ENCODE measurements at regions not wholly inside any gene's neighbourhood (a gene's known extent, or its start where the extent isn't known, plus 50 kb on each side); places are given as distances from the start of the nearest gene placed in this dataset.

DNA sequence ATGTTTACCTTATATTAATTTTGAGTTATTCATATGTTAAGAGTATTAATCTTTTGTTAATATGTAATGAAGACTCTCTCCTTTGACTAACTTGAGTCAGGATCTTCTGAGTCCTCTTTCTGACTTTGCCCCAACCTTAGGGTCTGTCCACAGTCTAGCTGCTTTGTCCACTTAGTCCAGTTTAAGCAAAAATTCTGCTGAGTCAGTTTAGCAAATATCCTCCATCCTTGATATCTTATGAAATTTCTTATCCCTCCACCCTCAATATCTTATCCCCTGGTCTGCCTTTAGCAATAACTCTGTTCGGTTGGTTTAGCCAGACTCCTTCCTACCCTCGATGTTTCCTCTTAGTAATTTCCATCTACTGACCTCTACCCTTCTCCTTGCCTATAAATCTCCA is 91.7 kb downstream of the DIPK2A start:
- TF ChIP-seq, protein P1, sequence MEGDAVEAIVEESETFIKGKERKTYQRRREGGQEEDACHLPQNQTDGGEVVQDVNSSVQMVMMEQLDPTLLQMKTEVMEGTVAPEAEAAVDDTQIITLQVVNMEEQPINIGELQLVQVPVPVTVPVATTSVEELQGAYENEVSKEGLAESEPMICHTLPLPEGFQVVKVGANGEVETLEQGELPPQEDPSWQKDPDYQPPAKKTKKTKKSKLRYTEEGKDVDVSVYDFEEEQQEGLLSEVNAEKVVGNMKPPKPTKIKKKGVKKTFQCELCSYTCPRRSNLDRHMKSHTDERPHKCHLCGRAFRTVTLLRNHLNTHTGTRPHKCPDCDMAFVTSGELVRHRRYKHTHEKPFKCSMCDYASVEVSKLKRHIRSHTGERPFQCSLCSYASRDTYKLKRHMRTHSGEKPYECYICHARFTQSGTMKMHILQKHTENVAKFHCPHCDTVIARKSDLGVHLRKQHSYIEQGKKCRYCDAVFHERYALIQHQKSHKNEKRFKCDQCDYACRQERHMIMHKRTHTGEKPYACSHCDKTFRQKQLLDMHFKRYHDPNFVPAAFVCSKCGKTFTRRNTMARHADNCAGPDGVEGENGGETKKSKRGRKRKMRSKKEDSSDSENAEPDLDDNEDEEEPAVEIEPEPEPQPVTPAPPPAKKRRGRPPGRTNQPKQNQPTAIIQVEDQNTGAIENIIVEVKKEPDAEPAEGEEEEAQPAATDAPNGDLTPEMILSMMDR (IDR thresholded peaks at IDR 0.05; ENCODE audit: low read depth, low read length, missing control alignments): no peak
- no peak for DNase-seq (ENCODE audit: extremely low read depth, low read depth)
- no peak overlapping the region for H3K4me3 ChIP-seq (replicated peaks; ENCODE audit: low read depth, low read length)

DNA sequence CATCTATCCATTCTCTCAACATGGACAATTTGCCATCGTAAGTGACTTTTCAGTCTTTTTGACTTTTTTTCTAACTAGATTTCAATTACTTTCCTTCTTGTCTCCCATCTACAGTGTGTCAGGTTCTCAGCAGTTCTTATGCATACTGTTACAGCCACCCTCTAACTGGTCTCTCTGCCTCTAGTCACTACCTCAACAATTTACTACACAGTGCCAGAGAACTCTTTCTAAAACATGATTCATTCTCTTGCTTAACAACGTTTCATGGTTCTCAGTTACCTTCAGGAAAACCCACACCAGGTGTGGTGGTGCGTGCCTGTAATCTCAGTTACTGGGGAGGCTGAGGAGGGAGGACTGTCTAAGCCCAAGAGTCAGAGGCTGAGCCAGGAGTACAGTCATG is 95.4 kb downstream of the DIPK2A start:
- no peak overlapping the region for H3K4me3 ChIP-seq (replicated peaks; ENCODE audit: low read depth, low read length)
- DNase-seq (ENCODE audit: extremely low read depth, low read depth): no peak
- TF ChIP-seq, protein P1 (IDR thresholded peaks at IDR 0.05; ENCODE audit: low read depth, low read length, missing control alignments): no peak

DNA sequence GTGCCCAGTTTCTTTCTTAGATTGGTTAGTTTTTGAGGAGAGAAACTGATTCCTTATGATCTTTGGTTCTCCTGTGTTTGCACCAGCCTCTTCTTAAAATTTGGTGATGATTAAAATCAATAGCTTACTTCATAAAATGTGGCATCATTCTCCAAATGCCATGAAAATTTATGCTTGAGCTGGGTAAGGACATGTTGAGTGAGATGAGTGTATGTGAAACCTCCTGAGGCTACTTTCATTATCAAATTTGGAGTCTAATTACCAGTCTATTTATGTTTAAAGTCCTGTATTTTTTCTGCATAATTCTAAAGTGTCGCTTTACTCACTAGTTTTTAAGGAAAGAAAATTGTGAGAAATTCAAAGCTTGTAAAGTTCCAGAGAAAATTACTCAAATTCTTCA is 102.1 kb downstream of the DIPK2A start:
- DNase-seq (ENCODE audit: extremely low read depth, low read depth): no peak
- TF ChIP-seq, protein P1 (IDR thresholded peaks at IDR 0.05; ENCODE audit: low read depth, low read length, missing control alignments): no peak
- no peak overlapping the region for H3K4me3 ChIP-seq (replicated peaks; ENCODE audit: low read depth, low read length)

DNA sequence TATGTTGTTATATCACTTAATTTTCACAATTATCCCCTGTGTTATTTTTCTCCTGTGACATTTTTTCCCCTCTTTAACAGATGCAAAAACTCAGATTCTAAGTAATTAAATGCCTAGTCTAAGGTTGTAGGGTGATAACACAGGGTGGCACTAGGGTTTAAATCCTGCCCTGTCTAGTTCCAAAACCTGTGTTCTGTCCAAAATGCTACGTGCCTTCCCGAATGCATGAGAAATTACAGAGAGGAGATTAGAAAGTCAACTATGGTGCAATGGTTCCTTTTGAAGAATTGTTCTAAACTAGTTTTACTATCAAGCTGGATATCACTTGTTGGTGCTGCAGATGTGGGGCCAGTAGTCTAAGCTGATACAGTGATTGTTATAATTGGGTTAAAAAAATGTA is 108.0 kb downstream of the DIPK2A start:
- no peak overlapping the region for H3K4me3 ChIP-seq (replicated peaks; ENCODE audit: low read depth, low read length)
- TF ChIP-seq, protein P1 (IDR thresholded peaks at IDR 0.05; ENCODE audit: low read depth, low read length, missing control alignments): no peak
- DNase-seq (ENCODE audit: extremely low read depth, low read depth): no peak

DNA sequence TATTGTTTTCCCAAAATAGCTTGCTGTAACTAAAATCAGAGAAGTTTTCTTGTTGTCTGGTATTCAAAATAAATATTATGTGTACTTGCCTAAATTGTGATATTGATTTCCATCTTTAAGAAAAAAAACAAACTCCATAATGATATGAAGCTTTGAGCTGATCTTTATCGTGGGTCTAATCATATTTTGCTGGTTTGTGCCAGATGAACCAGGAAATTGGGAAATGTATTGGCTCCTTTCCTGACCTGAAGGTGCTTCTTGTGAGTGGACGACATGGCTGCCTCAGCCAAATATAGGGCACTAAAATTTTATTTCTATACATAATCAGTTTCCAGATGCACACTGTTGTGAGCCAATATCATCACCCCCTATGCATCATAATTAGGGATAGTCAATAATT is 113.3 kb downstream of the DIPK2A start:
- H3K4me3 ChIP-seq (replicated peaks; ENCODE audit: low read depth, low read length): no peak overlapping the region
- TF ChIP-seq, protein P1 (IDR thresholded peaks at IDR 0.05; ENCODE audit: low read depth, low read length, missing control alignments): no peak
- no peak for DNase-seq (ENCODE audit: extremely low read depth, low read depth)

DNA sequence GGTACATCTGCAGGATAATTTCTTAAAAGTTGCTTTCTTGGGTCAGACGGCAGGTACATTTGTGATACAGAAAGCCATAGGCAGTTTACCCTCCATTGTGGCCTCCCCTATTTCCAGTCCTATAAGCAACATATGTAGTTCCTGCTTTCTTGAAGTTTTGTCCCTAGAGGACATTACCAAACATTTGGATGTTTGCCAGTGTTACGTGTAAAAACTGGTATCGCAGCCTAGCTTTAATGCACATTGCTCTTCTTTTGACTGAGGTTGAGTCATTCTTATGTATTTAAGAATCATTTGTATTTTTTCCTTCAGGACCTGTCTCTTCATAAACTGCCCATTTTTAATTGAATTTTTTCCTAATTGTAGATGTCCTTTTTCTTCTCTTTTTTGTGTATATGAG is 114.3 kb downstream of the DIPK2A start:
- no peak overlapping the region for H3K4me3 ChIP-seq (replicated peaks; ENCODE audit: low read depth, low read length)
- no peak for DNase-seq (ENCODE audit: extremely low read depth, low read depth)
- TF ChIP-seq, protein P1 (IDR thresholded peaks at IDR 0.05; ENCODE audit: low read depth, low read length, missing control alignments): no peak

DNA sequence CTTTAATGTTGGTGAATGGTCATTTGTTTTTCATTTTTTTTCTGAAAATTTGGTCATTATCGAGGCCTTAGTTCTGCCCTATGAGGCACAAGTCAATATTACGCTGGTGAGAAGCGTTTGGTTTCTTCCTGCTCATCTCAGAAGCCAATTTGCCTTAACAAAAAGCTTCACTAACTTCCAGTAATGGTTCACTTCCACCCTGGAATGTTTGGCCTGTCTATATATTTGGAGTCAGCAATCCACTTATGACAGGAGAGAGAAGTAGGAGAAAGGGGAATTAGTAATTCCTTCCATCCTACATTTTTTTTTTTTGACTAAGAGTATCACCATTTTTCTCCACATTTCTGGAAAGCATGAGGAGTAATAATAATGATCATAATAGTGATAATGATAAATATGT is 124.4 kb downstream of the DIPK2A start:
- DNase-seq (ENCODE audit: extremely low read depth, low read depth): no peak
- TF ChIP-seq, protein P1 (IDR thresholded peaks at IDR 0.05; ENCODE audit: low read depth, low read length, missing control alignments): no peak
- no peak overlapping the region for H3K4me3 ChIP-seq (replicated peaks; ENCODE audit: low read depth, low read length)
